GM12878 (cell line): ENCODE measurements at regions not wholly inside any gene's neighbourhood (a gene's known extent, or its start where the extent isn't known, plus 50 kb on each side); places are given as distances from the start of the nearest gene placed in this dataset.

Experiments used
- ATAC-seq: fragments of 200-7000 bp; cut with Tn5 transposase; 3 replicates; pipeline ENCODE4 v1.9.1; 2020; ENCODE audit warnings: mild to moderate bottlenecking, moderate library complexity
- BruUV-seq: library from RNA; stranded (reverse); fragments of 400-500 nt; replicated peaks from 2 replicates; lab custom pipeline; 2021; lab: Mats Ljungman, UMichigan
- CTCF ChIA-PET: fragments of 300-600 bp; sonication (Branson Sonifier 250); formaldehyde crosslinking; extraction: SDS; loops from one replicate; lab custom pipeline; 2021; ENCODE audit warnings: inconsistent platforms; lab: Yijun Ruan, JAX
- POLR2A ChIA-PET: fragments of 350-600 bp; formaldehyde crosslinking; extraction: SDS; loops from one replicate; lab custom pipeline; 2021; ENCODE audit warnings: inconsistent platforms; lab: Charles Lee
- RAD21 ChIA-PET: fragments of 300-600 bp; sonication (Branson Sonifier 250); formaldehyde crosslinking; loops from one replicate; lab custom pipeline; 2023; ENCODE audit warnings: antibody characterized with exemption; ENCODE audit not compliant: unreplicated experiment; lab: Charles Lee
- SMC1A ChIA-PET: fragments of 300-600 bp; sonication (Branson Sonifier 250); formaldehyde crosslinking; loops from one replicate; lab custom pipeline; 2023; ENCODE audit not compliant: unreplicated experiment, uncharacterized antibody; lab: Charles Lee
- DNase-seq: peaks from one replicate; pipeline ENCODE4 v3.0.0-alpha.2; 2011; ENCODE audit warnings: low read depth, low spot score
- FAIRE-seq: peaks from 3 replicates; lab custom pipeline; 2011; peaks lifted over from hg19 to GRCh38; lab: Jason Lieb, UNC
- H2AFZ ChIP-seq: 2 replicates; pipeline ENCODE4 v1.6.0; 2011; ENCODE audit warnings: low read depth, low read length, control low read depth; ENCODE audit not compliant: control insufficient read depth
- H3K27ac ChIP-seq: 2 replicates; pipeline ENCODE4 v1.5.1; 2011; ENCODE audit warnings: control low read depth; ENCODE audit not compliant: control insufficient read depth, insufficient read depth
- H3K27me3 ChIP-seq, 2 experiments: replicated peaks in 1 of 2; 2 replicates each; pipeline versions ENCODE4 v1.6.0 to v1.6.1; 2011; ENCODE audit warnings: low read length in 1 of 2; ENCODE audit not compliant: control insufficient read depth in 2 of 2, insufficient read depth in 2 of 2
- H3K36me3 ChIP-seq, 2 experiments: 2 replicates each; pipeline ENCODE4 v1.5.1; 2011; ENCODE audit warnings: low read length in 1 of 2; ENCODE audit not compliant: control insufficient read depth in 2 of 2, insufficient read depth in 2 of 2
- H3K4me1 ChIP-seq: 2 replicates; pipeline ENCODE4 v1.6.1; 2011; ENCODE audit warnings: mild to moderate bottlenecking, low read length, moderate library complexity, mixed read lengths; ENCODE audit not compliant: control insufficient read depth, insufficient read depth
- H3K4me2 ChIP-seq: 2 replicates; pipeline ENCODE4 v1.6.0; 2011; ENCODE audit warnings: control low read depth; ENCODE audit not compliant: control insufficient read depth, insufficient read depth
- H3K4me3 ChIP-seq: fragments of 200-600 bp; sonication (generic); 2 replicates; pipeline ENCODE4 v1.5.1; 2016
- H3K79me2 ChIP-seq: 2 replicates; pipeline ENCODE4 v1.6.0; 2011; ENCODE audit warnings: low read length; ENCODE audit not compliant: control insufficient read depth, insufficient read depth
- H3K9ac ChIP-seq: 2 replicates; pipeline ENCODE4 v1.8.0; 2011; ENCODE audit warnings: low read length, control low read depth, mixed read lengths; ENCODE audit not compliant: control insufficient read depth, insufficient read depth
- H3K9me3 ChIP-seq: replicated peaks from 3 replicates; pipeline ENCODE4 v1.5.1; 2011; ENCODE audit warnings: mild to moderate bottlenecking, low read length; ENCODE audit not compliant: control insufficient read depth, insufficient read depth
- H4K20me1 ChIP-seq: 2 replicates; pipeline ENCODE4 v1.6.0; 2011; ENCODE audit not compliant: control insufficient read depth, insufficient read depth
- BACH1 ChIP-seq: fragments of 450-650 bp; IDR thresholded peaks from 2 replicates; pipeline ENCODE4 v1.6.1; 2017; ENCODE audit warnings: mild to moderate bottlenecking, borderline replicate concordance
- BHLHE40 ChIP-seq, 2 experiments: fragments of 450-650 bp in 1 of 2; IDR thresholded peaks; 2 replicates each; pipeline ENCODE4 v1.6.1; 2011 to 2017; ENCODE audit warnings: low read depth in 2 of 2, borderline replicate concordance in 1 of 2, improper control_type of control experiment in 1 of 2, low read length in 1 of 2, mild to moderate bottlenecking in 1 of 2
- CEBPZ ChIP-seq: fragments of 150-350 bp; IDR thresholded peaks from 2 replicates; pipeline ENCODE4 v1.6.1; 2016; ENCODE audit warnings: low read depth, low read length
- EP300 ChIP-seq, 2 experiments: fragments of 150-350 bp in 1 of 2; IDR thresholded peaks; 2 replicates each; pipeline ENCODE4 v1.6.1; 2011 to 2012; ENCODE audit warnings: low read depth in 2 of 2, low read length in 2 of 2, borderline replicate concordance in 1 of 2, improper control_type of control experiment in 1 of 2, inconsistent platforms in 1 of 2; ENCODE audit not compliant: control insufficient read depth in 1 of 2
- FOXM1 ChIP-seq: IDR thresholded peaks from 2 replicates; pipeline ENCODE4 v1.6.1; 2012; ENCODE audit warnings: low read depth, mild to moderate bottlenecking, inconsistent platforms, low read length, moderate library complexity
- POLR2AphosphoS2 ChIP-seq: IDR thresholded peaks from 2 replicates; pipeline ENCODE4 v1.6.1; 2011; ENCODE audit warnings: low read depth, mild to moderate bottlenecking, low read length, improper control_type of control experiment, moderate library complexity
- SREBF1 ChIP-seq: IDR thresholded peaks from 2 replicates; pipeline ENCODE4 v1.6.1; 2012; ENCODE audit warnings: mild to moderate bottlenecking, low read length
- SRF ChIP-seq, 2 experiments: IDR thresholded peaks; 2 replicates each; pipeline ENCODE4 v1.6.1; 2011; ENCODE audit warnings: low read depth in 2 of 2, low read length in 2 of 2, mild to moderate bottlenecking in 1 of 2, moderate library complexity in 1 of 2
- ZBTB33 ChIP-seq: fragments of 450-650 bp; IDR thresholded peaks from 2 replicates; pipeline ENCODE4 v1.6.1; 2017; ENCODE audit warnings: mild to moderate bottlenecking
- ZNF384 ChIP-seq: IDR thresholded peaks from 2 replicates; pipeline ENCODE4 v1.6.1; 2012; ENCODE audit warnings: low read depth, mild to moderate bottlenecking, low read length, improper control_type of control experiment, borderline replicate concordance
- WGBS: methylation state at CpG from one replicate; pipeline ENCODE4 v1.1.6; 2016; ENCODE audit warnings: low lambda C conversion rate; ENCODE audit not compliant: insufficient replicate concordance, insufficient coverage; ENCODE audit errors: missing lambda C conversion rate; 5-methylcytosine and 5-hydroxymethylcytosine counted together
- in situ Hi-C: fragments of 300-500 bp; cut with MboI; formaldehyde crosslinking; loops from 9 replicates; pipeline ENCODE4 v1.14.3; 2018; ENCODE audit warnings: mixed read lengths
- intact Hi-C: fragments of 100-400 bp; cut with micrococcal nuclease; formaldehyde crosslinking; loops from one replicate; pipeline ENCODE4 v1.14.2; 2022; ENCODE audit not compliant: unreplicated experiment

DNA sequence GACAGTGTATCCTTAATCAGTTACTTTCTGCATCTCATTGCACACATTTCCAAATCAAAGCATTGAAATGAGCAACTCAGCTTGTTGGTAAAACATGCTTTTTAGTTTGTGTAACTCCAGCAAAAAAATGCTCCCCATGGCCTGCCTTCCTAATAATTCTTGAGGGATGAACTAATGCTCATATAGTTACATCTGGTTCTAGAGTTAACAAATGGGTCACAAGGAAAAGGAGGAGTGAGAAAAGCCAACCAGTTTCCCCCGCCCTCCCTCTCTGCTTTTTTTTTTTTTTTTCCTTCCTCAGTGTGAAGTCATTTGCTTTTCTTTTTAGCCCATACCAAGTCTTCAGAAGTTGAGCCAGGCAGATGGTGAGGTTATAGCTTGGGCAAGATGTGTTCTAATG is 231.7 kb downstream of the MTX2 start:
- Histone ChIP-seq H3K27ac (no peak overlapping the region), H3K79me2 (no peaks in the 10 kb centered on the region), H3K4me3 (no peak overlapping the region), H3K4me2 (no peak overlapping the region), H3K9ac (no peak overlapping the region), H3K9me3 (no peaks in the 10 kb centered on the region), H3K4me1 (no peaks in the 10 kb centered on the region), H3K27me3 (no peaks in the 10 kb centered on the region; a peak in 1 of 4 replicates), H3K36me3 (no peaks in the 10 kb centered on the region), H2AFZ (no peak overlapping the region), H4K20me1 (no peaks in the 10 kb centered on the region)
- no TSS peak for BruUV-seq
- in situ Hi-C loops (no loop called here), intact Hi-C loops (no loop called here)
- FAIRE-seq (no peak), DNase-seq (no peak), ATAC-seq (no peak)
- ChIA-PET SMC1A (no interaction called here), CTCF (interaction anchor here (0.6 to 2.9 kb wide), 3 partner anchors 39 to 251 kb away, joined by 3 to 15 read pairs (median 5); no protein-coding TSS in a partner anchor), RAD21 (interaction anchor here (1.0 to 1.1 kb wide), 2 partner anchors 53 to 361 kb away, joined by 3 read pairs; no protein-coding TSS in a partner anchor), POLR2A (interaction anchor here (0.6 kb wide), 1 partner anchor 39 kb away, joined by 3 read pairs; no protein-coding TSS in a partner anchor)
- TF ChIP-seq FOXM1 (no peak), BHLHE40 (IDR thresholded peaks at IDR 0.05; ENCODE audit: borderline replicate concordance in 1 of 2, low read depth in 2 of 2, low read length in 1 of 2) (no peak), POLR2AphosphoS2 (no peak)
- WGBS = 25% methylated on average over 1 of the region's 1 CpG

GRCh38 chr2:176501617-176502016 is 232.4 kb downstream of the MTX2 start:
- Histone ChIP-seq H3K27ac (no peak overlapping the region), H2AFZ (no peak overlapping the region), H3K4me1 (no peaks in the 10 kb centered on the region), H3K79me2 (no peaks in the 10 kb centered on the region), H3K36me3 (no peaks in the 10 kb centered on the region), H4K20me1 (no peaks in the 10 kb centered on the region), H3K4me2 (no peak overlapping the region), H3K9me3 (no peaks in the 10 kb centered on the region), H3K27me3 (no peaks in the 10 kb centered on the region; a peak in 1 of 4 replicates), H3K9ac (no peak overlapping the region), H3K4me3 (no peak overlapping the region)
- RAD21 ChIA-PET = interaction anchor here (1.0 to 1.1 kb wide), 2 partner anchors 52 to 362 kb away, joined by 3 read pairs; no protein-coding TSS in a partner anchor
- 12% methylated on average over 3 of the region's 3 CpGs for WGBS
- CTCF ChIA-PET = interaction anchor here (1.1 to 2.9 kb wide), 2 partner anchors 40 to 47 kb away, joined by 5 to 15 read pairs; no protein-coding TSS in a partner anchor
- no TSS peak for BruUV-seq
- DNase-seq = no peak
- SMC1A ChIA-PET = no interaction called here
- POLR2A ChIA-PET = interaction anchor here (0.6 kb wide), 1 partner anchor 38 kb away, joined by 3 read pairs; no protein-coding TSS in a partner anchor
- no peak for FAIRE-seq
- intact Hi-C loops = no loop called here
- in situ Hi-C loops = no loop called here
- ATAC-seq = no peak
- TF ChIP-seq BACH1 = no peak
- no peak for TF ChIP-seq SREBF1
- TF ChIP-seq CEBPZ = no peak
- TF ChIP-seq ZNF384 = no peak
- TF ChIP-seq SRF (IDR thresholded peaks at IDR 0.05; ENCODE audit: low read depth in 2 of 2, low read length in 2 of 2) = no peak
- TF ChIP-seq EP300 (IDR thresholded peaks at IDR 0.05; ENCODE audit: borderline replicate concordance in 1 of 2, control insufficient read depth in 1 of 2, low read depth in 2 of 2, low read length in 2 of 2) = no peak
- no peak for TF ChIP-seq ZBTB33
